ENCODE measurements at regions not wholly inside any gene's neighbourhood (a gene's known extent, or its start where the extent isn't known, plus 50 kb on each side); places are given as distances from the start of the nearest gene placed in this dataset.

DNA sequence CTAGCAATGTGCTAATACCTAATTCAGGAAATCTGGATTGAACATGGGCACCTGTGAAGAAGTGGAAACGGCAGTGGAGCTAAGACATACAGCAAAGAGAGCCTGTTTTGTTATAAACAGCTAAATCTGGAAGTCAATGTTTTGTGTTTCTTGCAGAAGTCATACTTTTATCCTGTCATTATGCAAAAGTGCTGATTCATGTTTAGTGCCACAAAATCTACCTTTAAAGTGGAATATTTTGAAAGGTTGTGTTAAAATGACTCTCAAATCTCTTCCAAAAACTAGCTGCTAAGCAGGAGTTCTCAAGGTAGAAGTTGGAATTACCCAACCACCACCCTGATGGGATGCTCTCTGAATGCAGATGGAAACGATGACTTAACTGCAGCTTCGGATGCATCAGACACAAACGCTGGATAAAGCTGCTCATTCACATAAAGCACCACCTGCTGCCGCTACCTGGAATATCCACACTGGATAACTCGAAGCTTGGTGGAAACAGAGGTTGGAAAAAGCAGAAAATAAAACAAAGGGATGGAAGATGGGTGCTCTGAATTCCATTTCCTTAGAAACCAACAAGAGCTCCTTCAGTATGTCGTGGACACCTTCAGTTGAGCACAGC, 132.6 kb upstream of the ZNF236 start:
- intact Hi-C loops (cut with DNase I) = no loop called here
- no peak for DNase-seq (ENCODE audit: missing footprints)
- no peak for ATAC-seq

DNA sequence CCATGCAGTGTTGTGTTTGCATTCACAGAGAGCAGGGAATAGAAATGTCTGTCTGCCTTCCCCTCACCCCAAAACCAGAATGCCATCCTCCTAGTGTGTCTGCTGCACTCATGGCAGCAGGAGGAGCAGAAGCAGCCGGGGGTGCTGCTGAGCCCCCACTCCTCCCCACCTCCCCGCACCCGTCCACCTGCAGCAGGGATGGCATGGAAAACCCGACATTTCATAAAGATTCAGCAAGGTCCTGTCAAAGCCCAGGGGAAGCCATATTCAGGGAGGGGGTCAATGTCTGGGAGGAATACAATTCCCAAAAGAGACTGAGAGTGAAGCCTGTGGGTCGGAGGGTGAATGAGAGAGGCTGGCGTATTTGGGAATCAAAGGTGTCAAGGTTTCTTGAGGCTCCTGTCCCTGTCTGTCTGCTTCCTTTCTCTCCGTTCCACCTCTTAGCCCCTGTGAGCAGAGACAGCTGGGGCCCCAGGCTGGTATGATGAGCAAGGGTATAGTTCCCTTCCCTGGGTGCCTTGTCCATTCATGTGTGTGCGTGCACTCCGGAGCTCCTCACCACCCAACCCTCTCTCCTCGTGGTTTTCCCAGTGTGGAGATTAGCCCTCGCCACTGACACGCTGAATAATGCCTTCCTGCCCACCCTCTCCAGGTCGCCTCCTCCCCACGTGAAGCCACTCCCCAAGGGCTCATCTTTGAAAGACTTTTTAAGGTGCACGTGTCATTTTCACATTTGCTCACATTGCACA, 133.5 kb upstream of the ZNF236 start:
- DNase-seq (ENCODE audit: missing footprints) (no peak), ATAC-seq (no peak)
- intact Hi-C loops (cut with DNase I) = no loop called here

DNA sequence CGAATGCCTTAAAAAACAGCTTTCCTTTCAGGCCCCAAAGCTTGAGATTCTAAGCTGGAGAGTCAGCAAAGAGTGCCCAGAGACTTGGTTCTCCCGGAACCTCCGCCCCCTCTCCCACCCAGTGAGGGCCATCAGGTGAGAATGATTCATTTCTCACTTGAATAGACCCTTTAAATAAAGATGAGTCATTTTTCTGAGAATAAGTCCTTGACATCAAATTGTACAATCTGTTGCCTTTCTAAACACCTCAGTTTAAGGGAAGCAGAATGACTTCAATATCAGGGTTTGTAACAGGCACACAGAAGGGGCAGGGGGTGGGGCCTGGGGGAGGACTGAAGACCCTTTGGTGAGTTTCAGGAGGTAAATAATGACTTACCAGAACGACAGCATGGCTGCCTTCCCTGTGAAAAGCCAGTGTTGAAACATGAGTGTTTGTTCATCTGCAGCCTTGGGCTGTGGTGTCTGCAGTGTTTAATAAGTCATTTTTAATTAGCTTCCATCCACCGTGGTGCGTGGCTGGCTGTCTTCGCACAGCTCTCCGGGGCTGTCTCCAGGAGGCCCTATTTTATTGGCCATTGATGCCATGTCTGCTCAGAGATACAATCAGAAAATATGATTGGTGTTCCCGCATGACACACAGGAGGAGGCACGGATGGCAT, 134.9 kb upstream of the ZNF236 start:
- DNase-seq (ENCODE audit: missing footprints) (no peak), ATAC-seq (no peak)
- intact Hi-C loops (cut with DNase I) = loop anchor here (2.0 kb wide), 1 partner anchor 289 kb away; no protein-coding TSS in a partner anchor

DNA sequence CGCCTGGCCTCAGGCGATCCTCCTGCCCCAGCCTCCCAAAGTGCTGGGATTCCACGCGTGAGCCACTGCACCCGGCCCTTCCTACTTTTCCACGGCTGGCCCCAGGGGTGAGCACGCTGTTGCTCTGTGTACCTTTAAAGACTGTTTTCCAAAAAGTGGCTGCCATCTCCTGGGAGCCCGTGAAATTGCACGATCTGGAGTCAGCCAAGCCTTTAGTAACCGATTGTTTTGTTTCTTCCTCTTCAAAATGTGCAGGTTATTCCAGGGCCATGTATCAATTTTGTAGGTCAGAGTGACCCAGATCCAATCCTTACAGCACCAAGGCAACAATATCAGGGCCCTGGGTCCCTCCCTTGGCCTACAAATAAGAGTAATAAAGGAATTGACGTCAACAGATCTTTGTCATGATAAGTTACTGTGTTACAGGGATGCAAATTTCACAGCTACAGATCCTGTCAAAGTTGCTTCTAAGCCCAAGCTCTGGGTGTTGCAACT, 135.6 kb upstream of the ZNF236 start:
- no peak for DNase-seq (ENCODE audit: missing footprints)
- peak; percentile 83 for ATAC-seq
- intact Hi-C loops (cut with DNase I) = loop anchor here (2.0 kb wide), 1 partner anchor 288 kb away; no protein-coding TSS in a partner anchor

DNA sequence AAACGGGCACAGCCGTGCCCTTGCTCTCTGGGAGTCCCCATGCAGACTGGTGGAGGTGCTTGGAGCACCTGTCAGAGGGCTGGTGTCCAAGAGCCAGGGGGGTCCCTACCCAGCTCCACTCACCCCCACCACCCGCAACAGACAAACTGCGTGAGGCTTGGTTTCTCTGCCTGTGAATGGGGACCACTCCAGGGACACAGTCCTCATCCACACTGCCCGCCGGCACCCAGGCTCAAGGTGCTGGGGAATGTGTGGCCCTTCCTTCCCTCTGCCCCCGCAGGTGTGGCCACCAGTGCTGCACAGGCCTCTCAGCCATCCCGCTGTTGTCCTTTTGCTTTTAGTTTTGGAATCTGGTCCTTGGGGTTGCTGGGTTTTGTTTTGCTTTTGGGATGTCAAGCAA, 136.5 kb upstream of the ZNF236 start:
- intact Hi-C loops (cut with DNase I) = loop anchor here (2.0 kb wide), 1 partner anchor 287 kb away; no protein-coding TSS in a partner anchor
- DNase-seq (ENCODE audit: missing footprints) (no peak), ATAC-seq (no peak)

DNA sequence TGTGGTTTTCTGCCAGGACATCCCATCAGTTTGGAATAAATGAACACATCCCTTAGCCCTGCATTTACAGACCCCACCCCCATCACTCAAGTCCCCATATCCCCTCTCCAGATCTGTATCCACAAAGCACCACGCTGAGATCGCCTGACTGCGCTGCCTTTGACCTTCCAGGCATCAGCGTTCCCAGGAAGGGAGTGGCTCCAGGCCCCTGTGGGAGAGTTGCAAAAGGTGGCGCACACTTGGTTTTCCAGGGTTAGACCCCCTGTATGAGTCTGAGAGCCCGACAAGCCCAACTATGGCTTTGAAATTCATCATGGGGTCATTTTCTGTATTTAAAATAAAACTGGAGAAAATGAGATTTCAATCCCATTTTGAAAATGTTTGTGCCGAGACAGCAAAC, 137.0 kb upstream of the ZNF236 start:
- intact Hi-C loops (cut with DNase I) = no loop called here
- DNase-seq (ENCODE audit: missing footprints) = no peak
- no peak for ATAC-seq

DNA sequence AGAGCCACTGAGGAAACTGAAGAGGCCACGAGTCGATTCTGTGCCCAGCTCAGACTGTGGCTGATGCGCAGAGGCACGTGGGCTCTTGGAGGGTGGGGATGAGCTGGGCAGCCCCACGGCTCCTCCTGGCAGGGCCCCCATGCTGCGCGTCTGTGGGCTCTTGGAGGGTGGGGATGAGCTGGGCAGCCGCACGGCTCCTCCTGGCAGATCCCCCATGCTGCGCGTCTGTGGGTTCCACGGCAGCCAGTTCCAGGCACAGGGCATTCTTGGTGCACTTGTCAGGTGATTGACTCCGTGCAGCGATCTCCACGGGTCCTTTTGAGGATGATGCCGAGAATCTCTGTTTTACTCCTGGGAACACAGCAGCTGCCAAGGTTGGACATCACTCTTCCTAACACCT, 138.1 kb upstream of the ZNF236 start:
- ATAC-seq = no peak
- intact Hi-C loops (cut with DNase I) = no loop called here
- no peak for DNase-seq (ENCODE audit: missing footprints)

- ATAC-seq (no peak), DNase-seq (ENCODE audit: missing footprints) (no peak)
- intact Hi-C loops (cut with DNase I) = no loop called here
Measured at GRCh38 chr18:76679945-76680344, 142.4 kb upstream of the ZNF236 start.

GRCh38 chr18:76679259-76679658, 143.1 kb upstream of the ZNF236 start:
- intact Hi-C loops (cut with DNase I) = no loop called here
- ATAC-seq = no peak
- DNase-seq (ENCODE audit: missing footprints) = no peak

DNA sequence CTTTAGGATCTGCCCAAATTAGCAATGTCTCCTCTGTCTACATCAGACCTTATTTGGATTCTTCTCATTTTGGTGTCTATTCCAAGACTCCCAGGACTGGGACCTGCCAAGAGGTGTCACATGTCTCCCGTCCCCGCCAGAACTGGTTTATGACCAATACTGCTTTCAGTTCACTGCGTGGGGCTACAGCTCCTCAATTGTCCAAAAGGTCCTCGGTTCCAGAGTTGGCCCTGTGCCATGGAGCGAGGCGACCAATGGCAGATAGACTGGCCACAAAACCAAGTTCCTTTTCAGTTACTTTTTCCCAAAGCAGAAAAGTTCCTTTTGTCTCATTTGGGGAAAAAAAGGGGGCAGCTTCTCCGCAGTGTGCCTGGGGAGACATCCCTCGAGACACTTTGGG, 144.1 kb upstream of the ZNF236 start:
- DNase-seq (ENCODE audit: missing footprints) = no peak
- no peak for ATAC-seq
- intact Hi-C loops (cut with DNase I) = no loop called here

GRCh38 chr18:76674596-76674995, 147.8 kb upstream of the ZNF236 start:
- ATAC-seq (no peak), DNase-seq (ENCODE audit: missing footprints) (no peak)
- intact Hi-C loops (cut with DNase I) = no loop called here

DNA sequence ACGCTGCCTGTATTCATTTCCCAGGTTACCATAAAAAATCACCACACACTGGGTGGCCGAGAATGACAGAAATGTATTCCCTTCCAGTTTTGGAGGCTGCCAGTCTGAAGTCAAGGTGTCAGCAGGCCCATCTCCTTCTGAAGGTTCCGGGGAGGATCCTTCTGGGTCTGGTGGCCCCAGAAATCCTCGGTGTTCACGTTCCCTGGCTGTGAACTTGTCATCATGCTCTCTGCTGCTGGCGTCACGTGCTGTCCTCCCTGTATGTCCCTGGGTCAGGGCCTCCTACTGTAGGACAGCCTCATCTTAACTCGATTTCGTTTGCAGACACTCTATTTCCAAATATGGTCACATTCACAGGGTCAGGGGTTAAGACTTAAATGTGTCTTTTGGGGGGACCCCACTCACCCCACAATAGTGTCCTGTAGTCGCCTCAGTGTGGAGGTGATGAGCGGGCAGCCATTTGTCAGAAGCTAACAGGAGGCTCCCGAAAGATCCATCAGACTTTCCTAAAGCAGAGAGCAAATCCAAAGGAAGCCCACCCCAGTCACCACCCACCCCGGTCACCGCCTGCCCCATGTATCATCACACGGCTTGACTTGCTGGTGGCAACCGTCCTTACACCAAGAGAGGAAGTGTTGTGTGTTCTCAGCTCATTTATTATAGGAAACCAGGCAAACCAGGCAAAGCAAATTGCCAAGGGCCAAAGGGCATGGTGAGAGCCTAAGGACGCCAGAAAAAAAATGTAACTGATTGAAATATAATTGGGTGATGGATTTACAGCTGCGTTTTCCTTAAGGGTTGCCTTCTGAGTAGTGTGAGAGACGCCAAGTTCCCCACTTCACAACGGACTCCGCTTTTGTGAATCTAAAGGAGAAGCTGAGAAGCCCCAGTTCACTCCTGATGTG, 148.8 kb upstream of the ZNF236 start:
- no peak for ATAC-seq
- intact Hi-C loops (cut with DNase I) = no loop called here

DNA sequence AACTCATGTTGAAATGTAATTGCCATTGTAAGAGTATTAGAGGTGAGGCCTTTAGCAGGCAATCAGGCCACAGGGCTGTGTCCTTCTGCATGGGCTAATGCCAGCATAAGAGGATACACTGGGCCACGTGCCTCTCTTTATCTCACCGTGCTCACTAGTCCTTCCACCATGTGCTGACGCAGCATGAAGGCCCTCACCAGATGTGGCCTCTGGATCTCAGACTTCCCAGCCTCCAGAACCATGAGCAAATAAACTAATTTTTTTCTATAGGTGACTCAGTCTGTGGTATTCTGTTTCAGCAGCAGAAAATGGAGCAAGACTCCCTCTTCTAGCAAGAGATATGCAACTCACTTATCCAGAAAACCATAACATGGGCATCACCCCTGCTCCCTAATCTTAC, 149.7 kb upstream of the ZNF236 start:
- intact Hi-C loops (cut with DNase I) = no loop called here
- no peak for ATAC-seq
- no peak for DNase-seq (ENCODE audit: missing footprints)

More for the DNA sequence above, 148.8 kb upstream of the ZNF236 start:
- no peak for DNase-seq (ENCODE audit: missing footprints)

DNA sequence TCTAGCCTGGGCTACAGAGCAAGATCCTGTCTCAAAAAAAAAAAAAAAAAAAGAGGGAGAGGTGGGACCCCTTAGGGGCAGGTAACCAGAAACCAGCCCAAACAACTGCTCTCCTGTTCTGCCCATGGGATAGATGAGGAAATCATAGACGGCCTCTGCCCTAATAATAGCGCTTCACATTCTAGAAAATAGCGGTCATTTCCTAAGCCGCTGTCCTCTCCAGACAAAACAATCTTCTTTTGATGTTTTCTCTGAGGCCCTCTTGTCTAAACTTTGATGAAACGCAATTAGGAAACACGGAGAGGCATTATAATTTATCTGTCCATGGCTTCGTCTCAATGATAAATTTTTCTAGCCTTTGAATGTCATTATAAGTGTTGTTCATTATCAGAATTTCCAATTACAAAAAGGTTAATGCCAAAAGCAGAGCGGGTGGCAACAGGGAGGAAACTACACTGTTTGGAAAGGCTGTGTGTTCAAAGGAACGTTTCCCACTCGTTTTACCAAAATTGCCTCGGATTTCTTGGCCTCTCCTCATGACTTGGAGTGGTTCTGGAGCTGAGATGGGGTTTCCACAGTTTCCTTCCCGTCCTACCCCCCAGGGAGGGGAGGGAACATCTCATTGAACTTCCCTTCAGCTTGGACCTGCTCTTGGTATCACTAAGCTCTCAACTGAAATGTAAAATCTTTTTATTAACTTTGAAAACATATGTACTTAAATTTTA, 151.6 kb upstream of the ZNF236 start:
- no peak for DNase-seq (ENCODE audit: missing footprints)

DNA sequence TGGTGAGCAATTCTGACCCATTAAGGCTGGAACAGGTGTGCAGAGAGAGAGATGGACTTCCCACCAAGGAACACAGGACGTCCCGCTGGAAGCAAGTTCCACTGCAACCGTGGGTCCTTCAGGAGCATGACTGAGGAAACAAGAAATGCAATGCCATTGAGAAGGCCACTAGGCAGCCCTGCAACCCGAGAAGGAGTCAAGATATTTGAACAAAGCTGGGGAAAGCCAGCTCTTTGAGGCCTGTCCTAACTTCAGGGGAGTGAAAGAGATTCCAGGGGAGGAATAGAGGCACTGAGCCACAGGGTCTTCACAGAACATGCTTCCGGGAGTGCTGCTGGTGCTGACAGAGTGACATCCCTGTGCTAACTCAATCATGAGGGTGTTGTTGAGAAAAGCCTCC, 153.8 kb upstream of the ZNF236 start:
- no peak for DNase-seq (ENCODE audit: missing footprints)
- intact Hi-C loops (cut with DNase I) = no loop called here

More for the DNA sequence above, 151.6 kb upstream of the ZNF236 start:
- ATAC-seq = peak; percentile 37
- intact Hi-C loops (cut with DNase I) = no loop called here

GRCh38 chr18:76668119-76668518, 154.2 kb upstream of the ZNF236 start:
- DNase-seq (ENCODE audit: missing footprints) (no peak), ATAC-seq (no peak)
- intact Hi-C loops (cut with DNase I) = no loop called here

More for the DNA sequence above, 153.8 kb upstream of the ZNF236 start:
- no peak for ATAC-seq

- intact Hi-C loops (cut with DNase I) = no loop called here
- no peak for ATAC-seq
- no peak for DNase-seq (ENCODE audit: missing footprints)
Measured at GRCh38 chr18:76667603-76668002, 154.8 kb upstream of the ZNF236 start.

GRCh38 chr18:76662626-76663025, 159.7 kb upstream of the ZNF236 start:
- DNase-seq (ENCODE audit: missing footprints) = no peak
- intact Hi-C loops (cut with DNase I) = no loop called here
- no peak for ATAC-seq

All from Right ventricle myocardium inferior (tissue), 1 donor.